Smooth muscle cell (in vitro differentiated cells): ENCODE measurements at regions not wholly inside any gene's neighbourhood (a gene's known extent, or its start where the extent isn't known, plus 50 kb on each side); places are given as distances from the start of the nearest gene placed in this dataset.

ENCODE experiments used
- DNase-seq: peaks from one replicate; lab custom pipeline; 2025; ENCODE audit not compliant: unreplicated experiment; lab: John Stamatoyannopoulos, UW
- H2AFZ ChIP-seq: fragments of 200-600 bp; sonication (generic); 2 replicates; pipeline ENCODE4 v1.6.0; 2016; ENCODE audit warnings: antibody characterized with exemption, low read depth, mild to moderate bottlenecking
- H3F3A ChIP-seq: fragments of 200-600 bp; sonication (generic); 2 replicates; pipeline ENCODE4 v1.6.0; 2017; ENCODE audit warnings: antibody characterized with exemption, low read depth
- H3K27ac ChIP-seq: fragments of 200-600 bp; sonication (generic); 2 replicates; pipeline ENCODE4 v1.5.1; 2016; ENCODE audit warnings: low read depth, mild to moderate bottlenecking
- H3K27me3 ChIP-seq: fragments of 200-600 bp; sonication (generic); 2 replicates; pipeline ENCODE4 v1.6.1; 2016; ENCODE audit warnings: low read depth, mild to moderate bottlenecking
- H3K36me3 ChIP-seq: fragments of 200-600 bp; sonication (generic); 2 replicates; pipeline ENCODE4 v1.5.1; 2016; ENCODE audit warnings: low read depth
- H3K4me1 ChIP-seq: fragments of 200-600 bp; sonication (generic); 2 replicates; pipeline ENCODE4 v1.5.1; 2016; ENCODE audit warnings: low read depth
- H3K4me2 ChIP-seq: fragments of 200-600 bp; sonication (generic); 2 replicates; pipeline ENCODE4 v1.6.0; 2016; ENCODE audit warnings: mild to moderate bottlenecking
- H3K4me3 ChIP-seq: fragments of 200-600 bp; sonication (generic); 2 replicates; pipeline ENCODE4 v1.5.1; 2016; ENCODE audit warnings: mild to moderate bottlenecking
- H3K79me2 ChIP-seq: fragments of 200-600 bp; sonication (generic); 2 replicates; pipeline ENCODE4 v1.6.0; 2016; ENCODE audit warnings: low read depth, mild to moderate bottlenecking
- H3K9ac ChIP-seq: fragments of 200-600 bp; sonication (generic); 2 replicates; pipeline ENCODE4 v1.6.0; 2016; ENCODE audit warnings: low read depth
- H3K9me3 ChIP-seq: fragments of 200-600 bp; sonication (generic); replicated peaks from 2 replicates; pipeline ENCODE4 v1.5.1; 2016; ENCODE audit warnings: low read depth
- H4K20me1 ChIP-seq: fragments of 200-600 bp; sonication (generic); 2 replicates; pipeline ENCODE4 v1.6.0; 2016; ENCODE audit warnings: low read depth
- WGBS: methylation state at CpG from one replicate; pipeline ENCODE4 v1.1.7; 2016; ENCODE audit warnings: low lambda C conversion rate; 5-methylcytosine and 5-hydroxymethylcytosine counted together
- TF ChIP-seq, protein P1 (sequence below): fragments of 200-600 bp; sonication (generic); IDR thresholded peaks from 2 replicates; pipeline ENCODE4 v1.5.1; 2017; ENCODE audit warnings: borderline replicate concordance, mild to moderate bottlenecking, antibody characterized with exemption; ENCODE audit not compliant: insufficient read depth, poor library complexity, severe bottlenecking

DNA sequence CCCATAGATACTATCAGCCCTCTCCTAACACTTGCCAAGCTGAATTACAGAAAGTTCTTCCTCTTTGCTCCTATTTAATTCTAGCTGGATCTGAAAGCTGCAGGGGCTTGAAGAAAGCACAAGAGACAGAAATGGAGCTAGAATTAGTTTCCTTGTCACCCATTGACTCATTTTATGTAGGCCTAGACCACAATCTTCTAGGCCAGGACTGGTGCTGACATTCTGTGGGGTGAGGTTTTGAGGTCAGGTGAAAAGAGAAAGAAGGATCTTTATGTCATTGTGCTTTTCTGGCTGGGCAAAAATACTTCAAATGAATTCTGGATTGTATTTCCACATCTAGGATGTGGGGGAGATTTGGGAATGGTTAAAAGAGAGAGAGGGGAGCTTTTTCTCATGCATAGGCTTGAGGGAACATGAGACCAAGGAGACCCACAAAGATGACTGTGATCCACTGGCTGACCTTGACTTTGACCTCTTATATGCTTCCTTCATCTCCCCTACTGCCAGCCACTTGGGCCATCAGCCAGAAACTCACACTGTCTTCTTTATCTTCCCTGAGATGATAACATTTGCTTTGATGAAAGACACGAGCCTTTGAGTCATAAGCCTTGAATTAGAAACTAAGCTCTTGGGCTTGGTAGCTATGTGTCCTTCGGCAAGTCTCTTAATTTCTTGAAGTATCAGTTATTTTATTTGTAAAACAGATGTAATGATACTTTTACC is 274.9 kb upstream of the CADM1 start:
- Histone ChIP-seq H4K20me1 (no peaks in the 10 kb centered on the region), H2AFZ (no peak overlapping the region), H3K9me3 (no peaks in the 10 kb centered on the region), H3K4me1 (peaks cover 17% of the 10 kb centered on the region), H3K4me2 (peak overlapping the region; percentile 7), H3F3A (peaks cover 19% of the 10 kb centered on the region), H3K36me3 (no peaks in the 10 kb centered on the region), H3K27me3 (no peaks in the 10 kb centered on the region), H3K9ac (no peak overlapping the region), H3K27ac (peak overlapping the region; percentile 30), H3K4me3 (no peak overlapping the region), H3K79me2 (no peaks in the 10 kb centered on the region)
- no peak for DNase-seq
- 17% methylated on average over 2 of the region's 2 CpGs for WGBS
- TF ChIP-seq, protein P1, sequence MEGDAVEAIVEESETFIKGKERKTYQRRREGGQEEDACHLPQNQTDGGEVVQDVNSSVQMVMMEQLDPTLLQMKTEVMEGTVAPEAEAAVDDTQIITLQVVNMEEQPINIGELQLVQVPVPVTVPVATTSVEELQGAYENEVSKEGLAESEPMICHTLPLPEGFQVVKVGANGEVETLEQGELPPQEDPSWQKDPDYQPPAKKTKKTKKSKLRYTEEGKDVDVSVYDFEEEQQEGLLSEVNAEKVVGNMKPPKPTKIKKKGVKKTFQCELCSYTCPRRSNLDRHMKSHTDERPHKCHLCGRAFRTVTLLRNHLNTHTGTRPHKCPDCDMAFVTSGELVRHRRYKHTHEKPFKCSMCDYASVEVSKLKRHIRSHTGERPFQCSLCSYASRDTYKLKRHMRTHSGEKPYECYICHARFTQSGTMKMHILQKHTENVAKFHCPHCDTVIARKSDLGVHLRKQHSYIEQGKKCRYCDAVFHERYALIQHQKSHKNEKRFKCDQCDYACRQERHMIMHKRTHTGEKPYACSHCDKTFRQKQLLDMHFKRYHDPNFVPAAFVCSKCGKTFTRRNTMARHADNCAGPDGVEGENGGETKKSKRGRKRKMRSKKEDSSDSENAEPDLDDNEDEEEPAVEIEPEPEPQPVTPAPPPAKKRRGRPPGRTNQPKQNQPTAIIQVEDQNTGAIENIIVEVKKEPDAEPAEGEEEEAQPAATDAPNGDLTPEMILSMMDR: no peak

DNA sequence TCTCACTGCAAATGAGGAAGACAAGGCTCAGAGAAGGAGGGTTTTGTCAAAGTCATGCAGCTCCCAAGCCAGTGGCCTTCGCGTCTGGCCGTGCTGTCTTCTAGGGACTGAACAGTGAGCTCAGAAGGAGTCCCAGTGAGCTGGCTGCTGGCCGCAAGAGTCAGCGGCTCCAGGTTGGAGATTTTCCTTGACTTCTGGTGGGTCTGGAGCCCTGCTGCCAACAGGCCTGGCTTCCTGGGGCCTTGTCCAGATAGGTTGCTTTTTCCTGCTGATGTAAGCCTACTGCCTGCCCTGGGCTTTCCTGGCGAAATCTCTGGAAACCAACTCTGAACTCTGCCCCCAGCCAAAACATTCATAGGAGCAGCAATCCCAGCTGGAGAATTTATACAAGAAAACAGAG is 272.7 kb upstream of the CADM1 start:
- DNase-seq: no peak
- Histone ChIP-seq H3K4me2 (peak overlapping the region; percentile 72), H3K9me3 (no peaks in the 10 kb centered on the region), H3K36me3 (no peaks in the 10 kb centered on the region), H3F3A (peaks cover 19% of the 10 kb centered on the region), H3K27ac (peak overlapping the region; percentile 77), H3K27me3 (no peaks in the 10 kb centered on the region), H3K9ac (no peak overlapping the region), H3K4me1 (peaks cover 17% of the 10 kb centered on the region), H3K4me3 (no peak overlapping the region), H2AFZ (peak overlapping the region; percentile 48), H3K79me2 (no peaks in the 10 kb centered on the region), H4K20me1 (no peaks in the 10 kb centered on the region)
- WGBS: 39% methylated on average over 6 of the region's 6 CpGs
- TF ChIP-seq, protein P1: no peak

DNA sequence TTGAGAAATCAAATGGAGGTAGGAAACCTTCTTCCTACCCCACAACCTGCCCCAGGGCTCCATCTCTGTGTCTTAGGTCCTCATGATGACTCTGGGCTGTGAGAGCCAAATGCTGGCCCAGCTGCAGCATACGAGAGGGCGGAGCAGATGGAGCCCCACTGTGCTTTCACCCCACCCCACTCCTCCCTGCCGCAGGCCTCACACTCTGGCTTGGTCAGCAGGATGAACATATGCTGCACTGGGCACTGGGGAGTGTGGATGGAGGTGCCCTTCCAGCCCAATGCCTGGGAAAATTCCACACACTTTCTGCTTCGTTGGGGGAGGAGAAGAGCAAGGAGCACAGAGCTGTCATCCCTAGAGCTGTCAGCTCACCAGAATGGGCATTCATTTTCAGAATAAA is 271.6 kb upstream of the CADM1 start:
- H3K4me2 ChIP-seq: no peak overlapping the region
- no peaks in the 10 kb centered on the region for H3K27me3 ChIP-seq
- WGBS: 84% methylated on average over 4 of the region's 4 CpGs
- no peaks in the 10 kb centered on the region for H4K20me1 ChIP-seq
- peaks cover 17% of the 10 kb centered on the region for H3K4me1 ChIP-seq
- TF ChIP-seq, protein P1: no peak
- peaks cover 19% of the 10 kb centered on the region for H3F3A ChIP-seq
- H3K36me3 ChIP-seq: no peaks in the 10 kb centered on the region
- H2AFZ ChIP-seq: no peak overlapping the region
- H3K9me3 ChIP-seq: no peaks in the 10 kb centered on the region
- no peaks in the 10 kb centered on the region for H3K79me2 ChIP-seq
- H3K27ac ChIP-seq: no peak overlapping the region
- H3K9ac ChIP-seq: no peak overlapping the region
- DNase-seq: no peak
- H3K4me3 ChIP-seq: no peak overlapping the region

DNA sequence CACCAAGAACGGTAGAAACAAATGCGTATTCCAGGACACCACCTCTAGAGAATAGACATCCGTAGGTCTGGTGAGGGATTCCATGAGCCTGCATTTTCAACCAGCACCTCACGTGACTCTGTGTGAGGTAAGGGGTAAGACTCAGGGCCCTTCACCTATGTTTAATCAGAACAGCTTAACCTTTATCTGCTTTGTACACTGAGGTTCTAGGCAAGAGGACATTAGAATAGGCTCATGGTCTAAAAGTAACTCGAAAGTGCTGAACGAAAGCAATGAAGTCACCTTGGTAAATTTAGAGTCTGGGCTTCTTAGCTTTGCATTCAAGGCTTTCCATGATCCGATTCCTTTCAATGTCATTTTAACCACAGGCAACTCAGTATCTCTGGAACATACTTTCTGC is 270.5 kb upstream of the CADM1 start:
- Histone ChIP-seq H3K4me3 (no peak overlapping the region), H2AFZ (no peak overlapping the region), H4K20me1 (no peaks in the 10 kb centered on the region), H3K36me3 (no peaks in the 10 kb centered on the region), H3K27me3 (no peaks in the 10 kb centered on the region), H3K27ac (no peak overlapping the region), H3K9me3 (no peaks in the 10 kb centered on the region), H3K9ac (no peak overlapping the region), H3K4me2 (no peak overlapping the region), H3K4me1 (peaks cover 17% of the 10 kb centered on the region), H3F3A (peaks cover 17% of the 10 kb centered on the region), H3K79me2 (no peaks in the 10 kb centered on the region)
- DNase-seq: no peak
- TF ChIP-seq, protein P1: no peak
- 95% methylated on average over 7 of the region's 7 CpGs for WGBS
